Transverse colon (tissue), 4 donors: ENCODE measurements at regions not wholly inside any gene's neighbourhood (a gene's known extent, or its start where the extent isn't known, plus 50 kb on each side); places are given as distances from the start of the nearest gene placed in this dataset.

ENCODE experiments used
- POLR2AphosphoS5 ChIP-seq, 3 donors: sonication (generic); formaldehyde crosslinking; IDR thresholded peaks; one replicate each; pipeline ENCODE4 v1.6.1; 2016; ENCODE audit warnings: antibody characterized with exemption in 3 of 3
- TF ChIP-seq, protein P1 (sequence below), 5 experiments: fragments of 200-600 bp in 3 of 5; fragments of 450-650 bp in 2 of 5; sonication (generic) in 3 of 5; IDR thresholded peaks; 1 replicate in 2 of 5; 2 replicates in 3 of 5; pipeline ENCODE4 v1.5.1; 2016 to 2017; ENCODE audit warnings: antibody characterized with exemption in 5 of 5, inconsistent platforms in 3 of 5, mild to moderate bottlenecking in 2 of 5, moderate library complexity in 1 of 5

- TF ChIP-seq, protein P1, sequence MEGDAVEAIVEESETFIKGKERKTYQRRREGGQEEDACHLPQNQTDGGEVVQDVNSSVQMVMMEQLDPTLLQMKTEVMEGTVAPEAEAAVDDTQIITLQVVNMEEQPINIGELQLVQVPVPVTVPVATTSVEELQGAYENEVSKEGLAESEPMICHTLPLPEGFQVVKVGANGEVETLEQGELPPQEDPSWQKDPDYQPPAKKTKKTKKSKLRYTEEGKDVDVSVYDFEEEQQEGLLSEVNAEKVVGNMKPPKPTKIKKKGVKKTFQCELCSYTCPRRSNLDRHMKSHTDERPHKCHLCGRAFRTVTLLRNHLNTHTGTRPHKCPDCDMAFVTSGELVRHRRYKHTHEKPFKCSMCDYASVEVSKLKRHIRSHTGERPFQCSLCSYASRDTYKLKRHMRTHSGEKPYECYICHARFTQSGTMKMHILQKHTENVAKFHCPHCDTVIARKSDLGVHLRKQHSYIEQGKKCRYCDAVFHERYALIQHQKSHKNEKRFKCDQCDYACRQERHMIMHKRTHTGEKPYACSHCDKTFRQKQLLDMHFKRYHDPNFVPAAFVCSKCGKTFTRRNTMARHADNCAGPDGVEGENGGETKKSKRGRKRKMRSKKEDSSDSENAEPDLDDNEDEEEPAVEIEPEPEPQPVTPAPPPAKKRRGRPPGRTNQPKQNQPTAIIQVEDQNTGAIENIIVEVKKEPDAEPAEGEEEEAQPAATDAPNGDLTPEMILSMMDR (IDR thresholded peaks at IDR 0.05) = no peak
- no peak for TF ChIP-seq POLR2AphosphoS5 (IDR thresholded peaks at IDR 0.05)
Measured at GRCh38 chr2:5176764-5177163, 515.4 kb upstream of the SOX11 start.
